WTC11 (cell line): ENCODE measurements at regions not wholly inside any gene's neighbourhood (a gene's known extent, or its start where the extent isn't known, plus 50 kb on each side); places are given as distances from the start of the nearest gene placed in this dataset.

ENCODE experiments used
- ATAC-seq: fragments of 200-7000 bp; cut with Tn5 transposase; 2 replicates; pipeline ENCODE4 v1.10.0; 2021; ENCODE audit warnings: mild to moderate bottlenecking, moderate library complexity
- CTCF ChIA-PET: fragments of 300-600 bp; sonication (Branson Sonifier 250); formaldehyde crosslinking; loops from one replicate; lab custom pipeline; 2021; ENCODE audit warnings: antibody characterized with exemption; lab: Charles Lee
- POLR2A ChIA-PET: fragments of 350-600 bp; sonication (Branson Sonifier 250); formaldehyde crosslinking; loops from one replicate; lab custom pipeline; 2021; ENCODE audit warnings: antibody characterized with exemption; lab: Charles Lee
- DNase-seq: peaks from one replicate; pipeline ENCODE4 v3.0.0; 2021; ENCODE audit warnings: low spot score
- H3K27ac Mint-ChIP-seq: 2 replicates; pipeline ENCODE4 v1.8.0; 2021; ENCODE audit warnings: mixed read lengths
- H3K27me3 Mint-ChIP-seq: 2 replicates; pipeline ENCODE4 v1.8.0; 2021; ENCODE audit warnings: low read depth, mild to moderate bottlenecking, moderate library complexity, mixed read lengths
- H3K36me3 Mint-ChIP-seq: 2 replicates; pipeline ENCODE4 v1.8.0; 2021; ENCODE audit warnings: mixed read lengths
- H3K4me1 Mint-ChIP-seq: 2 replicates; pipeline ENCODE4 v1.8.0; 2022; ENCODE audit warnings: mixed read lengths
- H3K4me3 Mint-ChIP-seq: 2 replicates; pipeline ENCODE4 v1.8.0; 2021; ENCODE audit warnings: mild to moderate bottlenecking, moderate library complexity, mixed read lengths
- H3K9me3 Mint-ChIP-seq: 2 replicates; pipeline ENCODE4 v1.8.0; 2021; ENCODE audit warnings: mixed read lengths
- CBFB ChIP-seq: sonication (generic); formaldehyde crosslinking; IDR thresholded peaks from 2 replicates; pipeline ENCODE4 v1.8.1; 2022; ENCODE audit warnings: mild to moderate bottlenecking, low read depth, missing genetic modification reagents
- ELF4 ChIP-seq: sonication (generic); formaldehyde crosslinking; IDR thresholded peaks from 2 replicates; pipeline ENCODE4 v1.8.1; 2022; ENCODE audit warnings: low read depth, mild to moderate bottlenecking, moderate library complexity, missing genetic modification reagents
- FOXJ3 ChIP-seq: sonication (generic); formaldehyde crosslinking; IDR thresholded peaks from 2 replicates; pipeline ENCODE4 v1.9.0; 2021; ENCODE audit warnings: missing genetic modification reagents, mild to moderate bottlenecking, borderline replicate concordance
- KAT7 ChIP-seq: sonication (generic); formaldehyde crosslinking; IDR thresholded peaks from 2 replicates; pipeline ENCODE4 v1.8.1; 2023; ENCODE audit warnings: missing genetic modification reagents, mild to moderate bottlenecking, borderline replicate concordance
- MLX ChIP-seq: sonication (generic); formaldehyde crosslinking; IDR thresholded peaks from 2 replicates; pipeline ENCODE4 v1.8.1; 2023; ENCODE audit warnings: mild to moderate bottlenecking, missing genetic modification reagents, moderate library complexity
- NFATC4 ChIP-seq: fragments of 250-450 bp; sonication (Bioruptor Pico); IDR thresholded peaks from 2 replicates; pipeline ENCODE4 v1.9.0; 2021; ENCODE audit warnings: mild to moderate bottlenecking
- NR1H2 ChIP-seq: sonication (generic); formaldehyde crosslinking; IDR thresholded peaks from 2 replicates; pipeline ENCODE4 v1.9.0; 2021; ENCODE audit warnings: mild to moderate bottlenecking, moderate library complexity, missing genetic modification reagents
- SP1 ChIP-seq: sonication (generic); formaldehyde crosslinking; conservative IDR thresholded peaks from 2 replicates; pipeline ENCODE4 v1.8.1; 2022; ENCODE audit warnings: missing genetic modification reagents
- TCF7 ChIP-seq: sonication (generic); formaldehyde crosslinking; IDR thresholded peaks from 2 replicates; pipeline ENCODE4 v1.8.0; 2022; ENCODE audit warnings: mild to moderate bottlenecking, low read depth, missing genetic modification reagents, moderate library complexity
- ZNF425 ChIP-seq: fragments of 250-450 bp; sonication (Bioruptor Pico); conservative IDR thresholded peaks from 2 replicates; pipeline ENCODE4 v1.9.0; 2021; ENCODE audit warnings: mild to moderate bottlenecking
- TF ChIP-seq, protein P1 (sequence below): sonication (generic); formaldehyde crosslinking; IDR thresholded peaks from 2 replicates; pipeline ENCODE4 v1.8.0; 2022; ENCODE audit warnings: missing genetic modification reagents
- TF ChIP-seq, protein P2 (sequence below): sonication (generic); formaldehyde crosslinking; IDR thresholded peaks from 2 replicates; pipeline ENCODE4 v1.8.1; 2023; ENCODE audit warnings: mild to moderate bottlenecking, missing genetic modification reagents, borderline replicate concordance

DNA sequence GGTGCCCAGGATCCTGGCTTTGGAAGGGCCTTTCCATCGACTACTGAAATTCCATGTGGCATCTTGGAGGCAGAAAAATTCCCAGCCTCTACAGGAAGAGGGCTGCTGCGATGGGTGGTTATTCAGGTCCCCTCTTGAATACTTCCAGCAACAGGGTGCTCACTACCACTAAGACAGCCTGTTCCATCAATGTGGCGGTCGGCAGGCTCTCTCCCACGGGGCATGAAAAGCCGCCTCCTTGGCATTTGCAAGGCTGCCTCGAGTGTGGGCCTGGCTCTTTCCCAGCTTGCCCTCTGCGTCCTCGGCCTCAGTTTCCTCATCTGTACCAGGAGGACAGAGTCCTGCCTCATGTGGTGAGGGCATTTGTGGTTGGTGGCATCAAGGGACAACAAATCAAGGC, 62.4 kb downstream of the ADRA2C start (continued):
- TF ChIP-seq MLX (CRISPR knock-in tag), result no peak

DNA sequence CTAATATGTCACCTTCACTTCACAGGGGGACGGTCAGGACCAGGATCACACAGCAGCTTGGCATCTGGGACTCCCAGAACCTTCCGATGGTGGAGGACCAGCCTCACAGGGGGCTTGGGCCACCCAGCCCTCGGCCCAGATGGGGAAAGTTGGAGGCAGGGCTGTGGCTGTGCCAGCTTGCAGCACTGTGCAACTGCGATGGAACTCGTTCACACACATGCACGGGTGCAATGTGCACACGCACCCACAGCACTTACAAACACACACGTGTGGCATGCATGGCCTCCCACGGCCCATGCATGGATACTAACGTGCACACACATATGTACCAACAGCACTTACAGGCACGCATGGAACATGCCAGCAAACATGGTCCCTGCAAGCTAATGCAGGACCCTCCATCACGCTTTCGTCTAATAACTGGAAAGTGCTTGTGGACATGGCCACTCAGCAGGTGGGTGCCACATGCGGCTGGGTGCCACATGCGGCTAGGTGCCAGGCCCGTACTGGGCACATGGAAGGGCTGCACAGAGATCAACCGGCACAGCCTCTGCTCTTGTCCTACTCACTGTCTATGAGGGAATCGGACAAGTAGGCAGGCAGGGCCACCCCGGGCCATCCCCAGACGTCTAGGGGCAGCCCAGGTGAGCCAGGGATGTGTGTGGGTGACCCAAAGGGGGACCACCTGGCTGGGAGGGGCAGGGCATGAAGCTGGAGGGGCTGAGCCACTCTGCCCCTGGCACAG, 63.2 kb downstream of the ADRA2C start:
- no peak overlapping the region for H3K4me3 Mint-ChIP-seq
- H3K27me3 Mint-ChIP-seq, result peaks cover 3% of the 10 kb centered on the region; the same call in 1 of the 2 replicates
- H3K9me3 Mint-ChIP-seq, result no peaks in the 10 kb centered on the region
- H3K4me1 Mint-ChIP-seq, result peaks cover 28% of the 10 kb centered on the region
- ChIA-PET CTCF (interaction anchor here (1.2 to 4.0 kb wide), 4 partner anchors 8 to 51 kb away, joined by 4 to 20 read pairs (median 12); no protein-coding TSS in a partner anchor), POLR2A (no interaction called here)
- ATAC-seq, result no peak
- DNase-seq, result no peak
- no peaks in the 10 kb centered on the region for H3K36me3 Mint-ChIP-seq
- no peak overlapping the region for H3K27ac Mint-ChIP-seq
- no peak for TF ChIP-seq CBFB
- TF ChIP-seq KAT7 (CRISPR knock-in tag), result no peak
- TF ChIP-seq NR1H2, result no peak
- no peak for TF ChIP-seq TCF7 (CRISPR knock-in tag)
- TF ChIP-seq ZNF425 (CRISPR knock-in tag), result no peak
- no peak for TF ChIP-seq ELF4 (CRISPR knock-in tag)
- TF ChIP-seq, protein P1, sequence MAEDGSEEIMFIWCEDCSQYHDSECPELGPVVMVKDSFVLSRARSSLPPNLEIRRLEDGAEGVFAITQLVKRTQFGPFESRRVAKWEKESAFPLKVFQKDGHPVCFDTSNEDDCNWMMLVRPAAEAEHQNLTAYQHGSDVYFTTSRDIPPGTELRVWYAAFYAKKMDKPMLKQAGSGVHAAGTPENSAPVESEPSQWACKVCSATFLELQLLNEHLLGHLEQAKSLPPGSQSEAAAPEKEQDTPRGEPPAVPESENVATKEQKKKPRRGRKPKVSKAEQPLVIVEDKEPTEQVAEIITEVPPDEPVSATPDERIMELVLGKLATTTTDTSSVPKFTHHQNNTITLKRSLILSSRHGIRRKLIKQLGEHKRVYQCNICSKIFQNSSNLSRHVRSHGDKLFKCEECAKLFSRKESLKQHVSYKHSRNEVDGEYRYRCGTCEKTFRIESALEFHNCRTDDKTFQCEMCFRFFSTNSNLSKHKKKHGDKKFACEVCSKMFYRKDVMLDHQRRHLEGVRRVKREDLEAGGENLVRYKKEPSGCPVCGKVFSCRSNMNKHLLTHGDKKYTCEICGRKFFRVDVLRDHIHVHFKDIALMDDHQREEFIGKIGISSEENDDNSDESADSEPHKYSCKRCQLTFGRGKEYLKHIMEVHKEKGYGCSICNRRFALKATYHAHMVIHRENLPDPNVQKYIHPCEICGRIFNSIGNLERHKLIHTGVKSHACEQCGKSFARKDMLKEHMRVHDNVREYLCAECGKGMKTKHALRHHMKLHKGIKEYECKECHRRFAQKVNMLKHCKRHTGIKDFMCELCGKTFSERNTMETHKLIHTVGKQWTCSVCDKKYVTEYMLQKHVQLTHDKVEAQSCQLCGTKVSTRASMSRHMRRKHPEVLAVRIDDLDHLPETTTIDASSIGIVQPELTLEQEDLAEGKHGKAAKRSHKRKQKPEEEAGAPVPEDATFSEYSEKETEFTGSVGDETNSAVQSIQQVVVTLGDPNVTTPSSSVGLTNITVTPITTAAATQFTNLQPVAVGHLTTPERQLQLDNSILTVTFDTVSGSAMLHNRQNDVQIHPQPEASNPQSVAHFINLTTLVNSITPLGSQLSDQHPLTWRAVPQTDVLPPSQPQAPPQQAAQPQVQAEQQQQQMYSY, result no peak
- TF ChIP-seq FOXJ3 (CRISPR knock-in tag), result no peak
- no peak for TF ChIP-seq NFATC4 (CRISPR knock-in tag)
- TF ChIP-seq SP1 (CRISPR knock-in tag), result no peak
- TF ChIP-seq, protein P2, sequence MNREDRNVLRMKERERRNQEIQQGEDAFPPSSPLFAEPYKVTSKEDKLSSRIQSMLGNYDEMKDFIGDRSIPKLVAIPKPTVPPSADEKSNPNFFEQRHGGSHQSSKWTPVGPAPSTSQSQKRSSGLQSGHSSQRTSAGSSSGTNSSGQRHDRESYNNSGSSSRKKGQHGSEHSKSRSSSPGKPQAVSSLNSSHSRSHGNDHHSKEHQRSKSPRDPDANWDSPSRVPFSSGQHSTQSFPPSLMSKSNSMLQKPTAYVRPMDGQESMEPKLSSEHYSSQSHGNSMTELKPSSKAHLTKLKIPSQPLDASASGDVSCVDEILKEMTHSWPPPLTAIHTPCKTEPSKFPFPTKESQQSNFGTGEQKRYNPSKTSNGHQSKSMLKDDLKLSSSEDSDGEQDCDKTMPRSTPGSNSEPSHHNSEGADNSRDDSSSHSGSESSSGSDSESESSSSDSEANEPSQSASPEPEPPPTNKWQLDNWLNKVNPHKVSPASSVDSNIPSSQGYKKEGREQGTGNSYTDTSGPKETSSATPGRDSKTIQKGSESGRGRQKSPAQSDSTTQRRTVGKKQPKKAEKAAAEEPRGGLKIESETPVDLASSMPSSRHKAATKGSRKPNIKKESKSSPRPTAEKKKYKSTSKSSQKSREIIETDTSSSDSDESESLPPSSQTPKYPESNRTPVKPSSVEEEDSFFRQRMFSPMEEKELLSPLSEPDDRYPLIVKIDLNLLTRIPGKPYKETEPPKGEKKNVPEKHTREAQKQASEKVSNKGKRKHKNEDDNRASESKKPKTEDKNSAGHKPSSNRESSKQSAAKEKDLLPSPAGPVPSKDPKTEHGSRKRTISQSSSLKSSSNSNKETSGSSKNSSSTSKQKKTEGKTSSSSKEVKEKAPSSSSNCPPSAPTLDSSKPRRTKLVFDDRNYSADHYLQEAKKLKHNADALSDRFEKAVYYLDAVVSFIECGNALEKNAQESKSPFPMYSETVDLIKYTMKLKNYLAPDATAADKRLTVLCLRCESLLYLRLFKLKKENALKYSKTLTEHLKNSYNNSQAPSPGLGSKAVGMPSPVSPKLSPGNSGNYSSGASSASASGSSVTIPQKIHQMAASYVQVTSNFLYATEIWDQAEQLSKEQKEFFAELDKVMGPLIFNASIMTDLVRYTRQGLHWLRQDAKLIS (CRISPR knock-in tag), result no peak
